ENCODE measurements at regions not wholly inside any gene's neighbourhood (a gene's known extent, or its start where the extent isn't known, plus 50 kb on each side); places are given as distances from the start of the nearest gene placed in this dataset.

DNA sequence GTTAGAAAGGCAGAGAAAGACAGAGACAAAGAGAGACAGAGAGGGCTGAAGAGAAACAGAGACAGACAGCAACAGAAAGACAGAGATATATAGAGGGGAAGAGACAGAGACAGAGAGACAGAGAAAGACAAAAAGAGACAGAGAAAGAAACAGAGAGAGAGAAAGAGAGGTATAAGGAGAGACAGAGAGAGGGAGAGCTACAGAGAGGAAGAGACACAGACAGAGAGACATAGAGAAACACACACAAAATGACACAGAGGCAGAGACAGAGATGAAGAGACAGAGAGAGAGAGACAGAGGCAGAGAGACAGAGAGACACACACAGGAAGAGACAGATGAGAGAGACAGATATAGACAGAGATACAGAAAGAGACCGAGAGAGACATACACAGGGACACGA, 168.6 kb downstream of the TMEM121 start:
- TF ChIP-seq, protein P1, sequence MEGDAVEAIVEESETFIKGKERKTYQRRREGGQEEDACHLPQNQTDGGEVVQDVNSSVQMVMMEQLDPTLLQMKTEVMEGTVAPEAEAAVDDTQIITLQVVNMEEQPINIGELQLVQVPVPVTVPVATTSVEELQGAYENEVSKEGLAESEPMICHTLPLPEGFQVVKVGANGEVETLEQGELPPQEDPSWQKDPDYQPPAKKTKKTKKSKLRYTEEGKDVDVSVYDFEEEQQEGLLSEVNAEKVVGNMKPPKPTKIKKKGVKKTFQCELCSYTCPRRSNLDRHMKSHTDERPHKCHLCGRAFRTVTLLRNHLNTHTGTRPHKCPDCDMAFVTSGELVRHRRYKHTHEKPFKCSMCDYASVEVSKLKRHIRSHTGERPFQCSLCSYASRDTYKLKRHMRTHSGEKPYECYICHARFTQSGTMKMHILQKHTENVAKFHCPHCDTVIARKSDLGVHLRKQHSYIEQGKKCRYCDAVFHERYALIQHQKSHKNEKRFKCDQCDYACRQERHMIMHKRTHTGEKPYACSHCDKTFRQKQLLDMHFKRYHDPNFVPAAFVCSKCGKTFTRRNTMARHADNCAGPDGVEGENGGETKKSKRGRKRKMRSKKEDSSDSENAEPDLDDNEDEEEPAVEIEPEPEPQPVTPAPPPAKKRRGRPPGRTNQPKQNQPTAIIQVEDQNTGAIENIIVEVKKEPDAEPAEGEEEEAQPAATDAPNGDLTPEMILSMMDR (IDR thresholded peaks at IDR 0.05): no peak
- TF ChIP-seq EP300 (IDR thresholded peaks at IDR 0.05) (no peak), POLR2A (IDR thresholded peaks at IDR 0.05; ENCODE audit: low read length) (no peak)
